ENCODE measurements at regions not wholly inside any gene's neighbourhood (a gene's known extent, or its start where the extent isn't known, plus 50 kb on each side); places are given as distances from the start of the nearest gene placed in this dataset.

DNA sequence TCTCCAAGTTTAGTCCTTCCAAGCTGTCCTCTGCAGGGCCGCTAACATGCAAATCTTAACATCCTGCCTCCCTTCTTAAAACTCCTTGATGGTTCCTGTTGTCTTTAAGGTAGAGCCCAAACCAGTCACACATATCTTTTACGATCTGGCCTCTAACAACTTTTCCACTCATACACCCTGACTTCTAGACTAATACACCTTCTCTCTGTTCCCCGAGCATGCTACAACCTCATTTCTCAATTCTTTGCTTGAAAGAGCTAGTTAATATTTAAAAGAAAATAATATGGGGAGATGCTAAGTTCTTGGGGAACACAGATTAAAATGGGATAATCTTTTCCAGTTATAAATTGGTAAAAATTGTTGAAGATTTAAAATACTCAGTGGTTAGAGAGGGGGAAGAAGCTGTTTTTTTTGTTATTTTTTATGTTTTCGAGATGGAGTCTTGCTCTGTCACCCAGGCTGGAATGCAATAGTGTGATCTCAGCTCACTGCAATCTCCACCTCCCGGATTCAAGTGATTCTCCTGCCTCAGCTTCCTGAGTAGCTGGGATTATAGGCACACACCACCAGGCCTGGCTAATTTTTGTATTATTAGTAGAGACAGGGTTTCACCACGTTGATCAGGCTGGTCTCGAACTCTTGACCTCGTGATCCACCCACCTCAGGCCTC lies 250.7 kb downstream of the MAFB start:
- H3K4me3 ChIP-seq (ENCODE audit: low read length): no peak overlapping the region
- no peaks in the 10 kb centered on the region for H4K20me1 ChIP-seq (ENCODE audit: control insufficient read depth, insufficient read depth, low read depth, low read length)
- H3K27me3 ChIP-seq (ENCODE audit: control insufficient read depth, low read length): no peaks in the 10 kb centered on the region
- H3K4me2 ChIP-seq (ENCODE audit: low read length): no peak overlapping the region
- TF ChIP-seq, protein P1, sequence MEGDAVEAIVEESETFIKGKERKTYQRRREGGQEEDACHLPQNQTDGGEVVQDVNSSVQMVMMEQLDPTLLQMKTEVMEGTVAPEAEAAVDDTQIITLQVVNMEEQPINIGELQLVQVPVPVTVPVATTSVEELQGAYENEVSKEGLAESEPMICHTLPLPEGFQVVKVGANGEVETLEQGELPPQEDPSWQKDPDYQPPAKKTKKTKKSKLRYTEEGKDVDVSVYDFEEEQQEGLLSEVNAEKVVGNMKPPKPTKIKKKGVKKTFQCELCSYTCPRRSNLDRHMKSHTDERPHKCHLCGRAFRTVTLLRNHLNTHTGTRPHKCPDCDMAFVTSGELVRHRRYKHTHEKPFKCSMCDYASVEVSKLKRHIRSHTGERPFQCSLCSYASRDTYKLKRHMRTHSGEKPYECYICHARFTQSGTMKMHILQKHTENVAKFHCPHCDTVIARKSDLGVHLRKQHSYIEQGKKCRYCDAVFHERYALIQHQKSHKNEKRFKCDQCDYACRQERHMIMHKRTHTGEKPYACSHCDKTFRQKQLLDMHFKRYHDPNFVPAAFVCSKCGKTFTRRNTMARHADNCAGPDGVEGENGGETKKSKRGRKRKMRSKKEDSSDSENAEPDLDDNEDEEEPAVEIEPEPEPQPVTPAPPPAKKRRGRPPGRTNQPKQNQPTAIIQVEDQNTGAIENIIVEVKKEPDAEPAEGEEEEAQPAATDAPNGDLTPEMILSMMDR (IDR thresholded peaks at IDR 0.05; ENCODE audit: low read depth, low read length, poor library complexity, severe bottlenecking): no peak
- TF ChIP-seq EZH2phosphoT487 (IDR thresholded peaks at IDR 0.05; ENCODE audit: borderline replicate concordance, low read length): no peak
- no peaks in the 10 kb centered on the region for H3K4me1 ChIP-seq (ENCODE audit: control insufficient read depth, low read length)
- H3K9me3 ChIP-seq (ENCODE audit: control insufficient read depth, insufficient read depth, low read length): no peaks in the 10 kb centered on the region
- no peak overlapping the region for H3K27ac ChIP-seq (ENCODE audit: low read depth, low read length)
- no peaks in the 10 kb centered on the region for H3F3A ChIP-seq (ENCODE audit: control insufficient read depth, insufficient read depth)
- no peaks in the 10 kb centered on the region for H3K36me3 ChIP-seq (ENCODE audit: control insufficient read depth, low read length)
- H3K79me2 ChIP-seq (ENCODE audit: control insufficient read depth, low read length): no peaks in the 10 kb centered on the region
- no peaks in the 10 kb centered on the region for H3K9me2 ChIP-seq (replicated peaks; ENCODE audit: control insufficient read depth, low read length)

GRCh38 chr20:40436011-40436410 lies 253.0 kb downstream of the MAFB start:
- Histone ChIP-seq H3K79me2 (ENCODE audit: control insufficient read depth, low read length) (no peaks in the 10 kb centered on the region), H3K27ac (ENCODE audit: low read depth, low read length) (no peak overlapping the region), H3K36me3 (ENCODE audit: control insufficient read depth, low read length) (no peaks in the 10 kb centered on the region), H3K9me3 (ENCODE audit: control insufficient read depth, insufficient read depth, low read length) (no peaks in the 10 kb centered on the region), H3K4me1 (ENCODE audit: control insufficient read depth, low read length) (no peaks in the 10 kb centered on the region), H3K9me2 (replicated peaks; ENCODE audit: control insufficient read depth, low read length) (no peaks in the 10 kb centered on the region), H3K4me3 (ENCODE audit: low read length) (no peak overlapping the region), H4K20me1 (ENCODE audit: control insufficient read depth, insufficient read depth, low read depth, low read length) (no peaks in the 10 kb centered on the region), H3K27me3 (ENCODE audit: control insufficient read depth, low read length) (no peaks in the 10 kb centered on the region), H3F3A (ENCODE audit: control insufficient read depth, insufficient read depth) (no peaks in the 10 kb centered on the region), H3K4me2 (ENCODE audit: low read length) (no peak overlapping the region)
- TF ChIP-seq, protein P1 (IDR thresholded peaks at IDR 0.05; ENCODE audit: low read depth, low read length, poor library complexity, severe bottlenecking): no peak
- no peak for TF ChIP-seq EZH2phosphoT487 (IDR thresholded peaks at IDR 0.05; ENCODE audit: borderline replicate concordance, low read length)

DNA sequence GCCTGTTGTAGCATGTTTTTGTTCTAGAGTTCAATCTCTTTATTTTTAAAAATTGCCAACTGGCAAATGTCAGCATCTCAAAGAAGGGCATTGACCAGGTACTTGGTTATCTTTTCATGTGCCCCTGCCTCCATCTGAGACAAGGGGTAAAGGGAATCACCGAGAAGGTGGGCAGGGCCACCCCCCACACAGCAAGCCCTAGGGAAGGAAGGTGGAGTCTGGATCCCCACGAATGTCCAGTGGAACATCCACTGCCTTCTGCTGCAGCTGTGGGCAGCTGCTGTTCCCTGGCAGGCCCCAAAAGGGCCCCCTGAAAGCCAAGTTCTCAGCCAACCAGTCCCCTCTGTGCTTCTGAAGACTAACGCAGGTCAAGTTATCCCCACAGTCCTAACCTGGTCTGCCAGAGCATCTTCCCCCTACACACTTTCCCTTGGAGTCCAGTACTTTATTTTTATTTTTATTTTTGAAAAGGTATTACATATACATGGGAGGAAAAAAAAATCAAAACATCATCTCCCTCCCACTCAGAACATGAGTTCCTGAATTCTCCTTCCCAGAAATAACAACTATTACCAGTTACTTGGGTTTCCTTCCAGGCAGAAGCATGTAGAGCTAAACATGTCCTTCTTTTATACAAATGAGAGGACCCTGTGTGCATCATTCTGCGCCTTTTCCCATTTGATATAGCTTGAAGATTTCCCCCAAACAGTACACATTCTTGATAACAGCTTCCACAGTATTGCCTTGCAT lies 253.7 kb downstream of the MAFB start:
- H3K79me2 ChIP-seq (ENCODE audit: control insufficient read depth, low read length): no peaks in the 10 kb centered on the region
- H3K27ac ChIP-seq (ENCODE audit: low read depth, low read length): no peak overlapping the region
- H3F3A ChIP-seq (ENCODE audit: control insufficient read depth, insufficient read depth): no peaks in the 10 kb centered on the region
- no peaks in the 10 kb centered on the region for H3K36me3 ChIP-seq (ENCODE audit: control insufficient read depth, low read length)
- TF ChIP-seq, protein P1 (IDR thresholded peaks at IDR 0.05; ENCODE audit: low read depth, low read length, poor library complexity, severe bottlenecking): no peak
- no peak for TF ChIP-seq EZH2phosphoT487 (IDR thresholded peaks at IDR 0.05; ENCODE audit: borderline replicate concordance, low read length)
- no peaks in the 10 kb centered on the region for H3K4me1 ChIP-seq (ENCODE audit: control insufficient read depth, low read length)
- no peak overlapping the region for H3K4me2 ChIP-seq (ENCODE audit: low read length)
- H3K9me2 ChIP-seq (replicated peaks; ENCODE audit: control insufficient read depth, low read length): no peaks in the 10 kb centered on the region
- H3K9me3 ChIP-seq (ENCODE audit: control insufficient read depth, insufficient read depth, low read length): no peaks in the 10 kb centered on the region
- no peaks in the 10 kb centered on the region for H3K27me3 ChIP-seq (ENCODE audit: control insufficient read depth, low read length)
- H3K4me3 ChIP-seq (ENCODE audit: low read length): no peak overlapping the region
- H4K20me1 ChIP-seq (ENCODE audit: control insufficient read depth, insufficient read depth, low read depth, low read length): no peaks in the 10 kb centered on the region

All from DOHH2 (cell line).